ENCODE measurements at regions not wholly inside any gene's neighbourhood (a gene's known extent, or its start where the extent isn't known, plus 50 kb on each side); places are given as distances from the start of the nearest gene placed in this dataset.

- Histone ChIP-seq H3K14ac (ENCODE audit: insufficient read length) (no peak overlapping the region), H3K27ac (ENCODE audit: low read depth, low read length) (no peak overlapping the region), H2BK5ac (ENCODE audit: low read depth, low read length) (no peak overlapping the region), H3K79me2 (ENCODE audit: control insufficient read depth in 1 of 2, insufficient read depth in 2 of 2, low read length in 2 of 2) (no peaks in the 10 kb centered on the region), H2AFZ (ENCODE audit: low read length) (no peak overlapping the region), H3K4me3 (ENCODE audit: extremely low read depth in 1 of 4, insufficient read depth in 2 of 4, low read depth in 3 of 4, low read length in 4 of 4) (no peak overlapping the region), H3K4ac (replicated peaks; ENCODE audit: insufficient read length, low read depth, low read length) (no peak overlapping the region), H3K23me2 (ENCODE audit: low read depth, low read length) (no peaks in the 10 kb centered on the region; the same call in 1 of the 2 replicates), H3K36me3 (ENCODE audit: control insufficient read depth in 2 of 4, insufficient read depth in 4 of 4, low read length in 3 of 4) (no peaks in the 10 kb centered on the region), H3K9me3 (ENCODE audit: insufficient read depth in 2 of 2, low read depth in 1 of 2, low read length in 1 of 2) (peaks cover 50 to 87% of the 10 kb centered on the region in 2 experiments), H3K4me2 (ENCODE audit: insufficient read depth in 1 of 2, low read depth in 2 of 2, low read length in 2 of 2) (no peak overlapping the region), H2BK20ac (ENCODE audit: low read length) (no peak overlapping the region), H3K79me1 (ENCODE audit: low read depth, low read length) (no peaks in the 10 kb centered on the region), H4K5ac (ENCODE audit: insufficient read length, low read depth, low read length) (no peak overlapping the region), H4K91ac (replicated peaks; ENCODE audit: insufficient read length, low read length) (no peak overlapping the region), H3K23ac (ENCODE audit: insufficient read length) (no peak overlapping the region), H3K56ac (replicated peaks; ENCODE audit: insufficient read length, low read depth, low read length) (no peak overlapping the region), H4K20me1 (replicated peaks in 1 of 2; ENCODE audit: control insufficient read depth in 1 of 2, insufficient read depth in 2 of 2, low read length in 2 of 2) (no peaks in the 10 kb centered on the region), H3K27me3 (replicated peaks in 1 of 4; ENCODE audit: control insufficient read depth in 3 of 4, extremely low read depth in 1 of 4, insufficient read depth in 3 of 4, low read length in 3 of 4) (no peaks in the 10 kb centered on the region), H4K8ac (ENCODE audit: extremely low read depth, insufficient read depth, low read length) (no peak overlapping the region), H2AK5ac (ENCODE audit: low read depth, low read length) (no peak overlapping the region), H3K4me1 (replicated peaks in 1 of 4; ENCODE audit: control insufficient read depth in 3 of 4, insufficient read depth in 4 of 4, low read length in 3 of 4) (no peaks in the 10 kb centered on the region), H2BK12ac (ENCODE audit: low read depth, low read length) (no peak overlapping the region), H2BK120ac (replicated peaks; ENCODE audit: low read depth, low read length) (no peak overlapping the region), H2BK15ac (ENCODE audit: low read length) (no peak overlapping the region), H3K9ac (replicated peaks in 1 of 4; ENCODE audit: extremely low read depth in 1 of 4, low read depth in 3 of 4, low read length in 3 of 4) (no peak overlapping the region), H3K18ac (ENCODE audit: extremely low read depth, low read length) (no peak overlapping the region)
- TF ChIP-seq BCL11A (IDR thresholded peaks at IDR 0.05; ENCODE audit: low read depth in 2 of 2, low read length in 2 of 2) (no peak), HDAC2 (IDR thresholded peaks at IDR 0.05; ENCODE audit: borderline replicate concordance in 1 of 2, low read depth in 2 of 2, low read length in 2 of 2) (no peak)
- DNase-seq (ENCODE audit: low read depth in 1 of 2, low spot score in 2 of 2): no peak
- POLR2A ChIA-PET (ENCODE audit: partially characterized antibody): no interaction called here
- 89% methylated on average over 16 of the region's 19 CpGs; no CpG with 5 or more reads in 1 of the 2 experiments for WGBS, 2 experiments (ENCODE audit: extremely low coverage in 1 of 2, insufficient coverage in 1 of 2, insufficient read length in 1 of 2, insufficient replicate concordance in 2 of 2, low coverage in 1 of 2, low lambda C conversion rate in 2 of 2, missing lambda C conversion rate in 1 of 2)
- CTCF ChIA-PET (ENCODE audit: partially characterized antibody): no interaction called here
- no peak for FAIRE-seq
Observed at GRCh38 chr12:38162013-38162412, 154.6 kb upstream of the ALG10B start.
